ENCODE measurements at regions not wholly inside any gene's neighbourhood (a gene's known extent, or its start where the extent isn't known, plus 50 kb on each side); places are given as distances from the start of the nearest gene placed in this dataset.

- Histone ChIP-seq H3K27me3 (replicated peaks; ENCODE audit: control insufficient read depth, insufficient read depth, low read length) (no peaks in the 10 kb centered on the region), H3K36me3 (ENCODE audit: control insufficient read depth, insufficient read depth, low read length) (no peaks in the 10 kb centered on the region), H3K4me3 (replicated peaks; ENCODE audit: low read depth, low read length) (no peak overlapping the region)
- DNase-seq (ENCODE audit: extremely low read depth, insufficient read length): no peak
- no peak for TF ChIP-seq CTCF (IDR thresholded peaks at IDR 0.05; ENCODE audit: insufficient read depth, low read length, poor library complexity, severe bottlenecking)
Observed at GRCh38 chr6:11650025-11650696, 112.6 kb downstream of the TMEM170B start.

GRCh38 chr6:11650711-11651110 is 113.2 kb downstream of the TMEM170B start:
- DNase-seq (ENCODE audit: extremely low read depth, insufficient read length): no peak
- Histone ChIP-seq H3K36me3 (ENCODE audit: control insufficient read depth, insufficient read depth, low read length) (no peaks in the 10 kb centered on the region), H3K4me3 (replicated peaks; ENCODE audit: low read depth, low read length) (no peak overlapping the region), H3K27me3 (replicated peaks; ENCODE audit: control insufficient read depth, insufficient read depth, low read length) (no peaks in the 10 kb centered on the region)
- no peak for TF ChIP-seq CTCF (IDR thresholded peaks at IDR 0.05; ENCODE audit: insufficient read depth, low read length, poor library complexity, severe bottlenecking)

GRCh38 chr6:11653028-11653583 is 115.6 kb downstream of the TMEM170B start:
- TF ChIP-seq CTCF (IDR thresholded peaks at IDR 0.05; ENCODE audit: insufficient read depth, low read length, poor library complexity, severe bottlenecking): no peak
- peak; percentile 38 for DNase-seq (ENCODE audit: extremely low read depth, insufficient read length)
- H3K36me3 ChIP-seq (ENCODE audit: control insufficient read depth, insufficient read depth, low read length): no peaks in the 10 kb centered on the region
- no peak overlapping the region for H3K4me3 ChIP-seq (replicated peaks; ENCODE audit: low read depth, low read length)
- H3K27me3 ChIP-seq (replicated peaks; ENCODE audit: control insufficient read depth, insufficient read depth, low read length): no peaks in the 10 kb centered on the region

- no peak for TF ChIP-seq CTCF (IDR thresholded peaks at IDR 0.05; ENCODE audit: insufficient read depth, low read length, poor library complexity, severe bottlenecking)
- no peaks in the 10 kb centered on the region for H3K27me3 ChIP-seq (replicated peaks; ENCODE audit: control insufficient read depth, insufficient read depth, low read length)
- DNase-seq (ENCODE audit: extremely low read depth, insufficient read length): no peak
- H3K36me3 ChIP-seq (ENCODE audit: control insufficient read depth, insufficient read depth, low read length): no peaks in the 10 kb centered on the region
- no peak overlapping the region for H3K4me3 ChIP-seq (replicated peaks; ENCODE audit: low read depth, low read length)
Observed at GRCh38 chr6:11654876-11655275, 117.3 kb downstream of the TMEM170B start.

- TF ChIP-seq CTCF (IDR thresholded peaks at IDR 0.05; ENCODE audit: insufficient read depth, low read length, poor library complexity, severe bottlenecking): no peak
- no peak for DNase-seq (ENCODE audit: extremely low read depth, insufficient read length)
Observed at GRCh38 chr6:11656491-11656890, 118.9 kb downstream of the TMEM170B start.

More at GRCh38 chr6:11656491-11656890, 118.9 kb downstream of the TMEM170B start:
- Histone ChIP-seq H3K27me3 (replicated peaks; ENCODE audit: control insufficient read depth, insufficient read depth, low read length) (no peaks in the 10 kb centered on the region), H3K36me3 (ENCODE audit: control insufficient read depth, insufficient read depth, low read length) (no peaks in the 10 kb centered on the region), H3K4me3 (replicated peaks; ENCODE audit: low read depth, low read length) (no peak overlapping the region)
